ENCODE measurements at regions not wholly inside any gene's neighbourhood (a gene's known extent, or its start where the extent isn't known, plus 50 kb on each side); places are given as distances from the start of the nearest gene placed in this dataset.

GRCh38 chr6:14896475-14896874 is 349.4 kb upstream of the JARID2 start (continued):
- TF ChIP-seq, protein P1, sequence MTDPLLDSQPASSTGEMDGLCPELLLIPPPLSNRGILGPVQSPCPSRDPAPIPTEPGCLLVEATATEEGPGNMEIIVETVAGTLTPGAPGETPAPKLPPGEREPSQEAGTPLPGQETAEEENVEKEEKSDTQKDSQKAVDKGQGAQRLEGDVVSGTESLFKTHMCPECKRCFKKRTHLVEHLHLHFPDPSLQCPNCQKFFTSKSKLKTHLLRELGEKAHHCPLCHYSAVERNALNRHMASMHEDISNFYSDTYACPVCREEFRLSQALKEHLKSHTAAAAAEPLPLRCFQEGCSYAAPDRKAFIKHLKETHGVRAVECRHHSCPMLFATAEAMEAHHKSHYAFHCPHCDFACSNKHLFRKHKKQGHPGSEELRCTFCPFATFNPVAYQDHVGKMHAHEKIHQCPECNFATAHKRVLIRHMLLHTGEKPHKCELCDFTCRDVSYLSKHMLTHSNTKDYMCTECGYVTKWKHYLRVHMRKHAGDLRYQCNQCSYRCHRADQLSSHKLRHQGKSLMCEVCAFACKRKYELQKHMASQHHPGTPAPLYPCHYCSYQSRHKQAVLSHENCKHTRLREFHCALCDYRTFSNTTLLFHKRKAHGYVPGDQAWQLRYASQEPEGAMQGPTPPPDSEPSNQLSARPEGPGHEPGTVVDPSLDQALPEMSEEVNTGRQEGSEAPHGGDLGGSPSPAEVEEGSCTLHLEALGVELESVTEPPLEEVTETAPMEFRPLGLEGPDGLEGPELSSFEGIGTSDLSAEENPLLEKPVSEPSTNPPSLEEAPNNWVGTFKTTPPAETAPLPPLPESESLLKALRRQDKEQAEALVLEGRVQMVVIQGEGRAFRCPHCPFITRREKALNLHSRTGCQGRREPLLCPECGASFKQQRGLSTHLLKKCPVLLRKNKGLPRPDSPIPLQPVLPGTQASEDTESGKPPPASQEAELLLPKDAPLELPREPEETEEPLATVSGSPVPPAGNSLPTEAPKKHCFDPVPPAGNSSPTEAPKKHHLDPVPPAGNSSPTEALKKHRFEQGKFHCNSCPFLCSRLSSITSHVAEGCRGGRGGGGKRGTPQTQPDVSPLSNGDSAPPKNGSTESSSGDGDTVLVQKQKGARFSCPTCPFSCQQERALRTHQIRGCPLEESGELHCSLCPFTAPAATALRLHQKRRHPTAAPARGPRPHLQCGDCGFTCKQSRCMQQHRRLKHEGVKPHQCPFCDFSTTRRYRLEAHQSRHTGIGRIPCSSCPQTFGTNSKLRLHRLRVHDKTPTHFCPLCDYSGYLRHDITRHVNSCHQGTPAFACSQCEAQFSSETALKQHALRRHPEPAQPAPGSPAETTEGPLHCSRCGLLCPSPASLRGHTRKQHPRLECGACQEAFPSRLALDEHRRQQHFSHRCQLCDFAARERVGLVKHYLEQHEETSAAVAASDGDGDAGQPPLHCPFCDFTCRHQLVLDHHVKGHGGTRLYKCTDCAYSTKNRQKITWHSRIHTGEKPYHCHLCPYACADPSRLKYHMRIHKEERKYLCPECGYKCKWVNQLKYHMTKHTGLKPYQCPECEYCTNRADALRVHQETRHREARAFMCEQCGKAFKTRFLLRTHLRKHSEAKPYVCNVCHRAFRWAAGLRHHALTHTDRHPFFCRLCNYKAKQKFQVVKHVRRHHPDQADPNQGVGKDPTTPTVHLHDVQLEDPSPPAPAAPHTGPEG (CRISPR knock-in tag; IDR thresholded peaks at IDR 0.05), result no peak
- TF ChIP-seq, protein P2, sequence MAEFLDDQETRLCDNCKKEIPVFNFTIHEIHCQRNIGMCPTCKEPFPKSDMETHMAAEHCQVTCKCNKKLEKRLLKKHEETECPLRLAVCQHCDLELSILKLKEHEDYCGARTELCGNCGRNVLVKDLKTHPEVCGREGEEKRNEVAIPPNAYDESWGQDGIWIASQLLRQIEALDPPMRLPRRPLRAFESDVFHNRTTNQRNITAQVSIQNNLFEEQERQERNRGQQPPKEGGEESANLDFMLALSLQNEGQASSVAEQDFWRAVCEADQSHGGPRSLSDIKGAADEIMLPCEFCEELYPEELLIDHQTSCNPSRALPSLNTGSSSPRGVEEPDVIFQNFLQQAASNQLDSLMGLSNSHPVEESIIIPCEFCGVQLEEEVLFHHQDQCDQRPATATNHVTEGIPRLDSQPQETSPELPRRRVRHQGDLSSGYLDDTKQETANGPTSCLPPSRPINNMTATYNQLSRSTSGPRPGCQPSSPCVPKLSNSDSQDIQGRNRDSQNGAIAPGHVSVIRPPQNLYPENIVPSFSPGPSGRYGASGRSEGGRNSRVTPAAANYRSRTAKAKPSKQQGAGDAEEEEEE (CRISPR knock-in tag; IDR thresholded peaks at IDR 0.05; ENCODE audit: borderline replicate concordance), result no peak
- TF ChIP-seq NR2F6 (IDR thresholded peaks at IDR 0.05) (no peak), NR2F6 (CRISPR knock-in tag; IDR thresholded peaks at IDR 0.05) (no peak), ZFX (CRISPR knock-in tag; IDR thresholded peaks at IDR 0.05; ENCODE audit: low read depth) (no peak), KLF12 (CRISPR knock-in tag; IDR thresholded peaks at IDR 0.05; ENCODE audit: borderline replicate concordance) (no peak), NR0B2 (CRISPR knock-in tag; IDR thresholded peaks at IDR 0.05) (no peak), ZNF30 (CRISPR knock-in tag; IDR thresholded peaks at IDR 0.05) (no peak), RORA (CRISPR knock-in tag; IDR thresholded peaks at IDR 0.05) (no peak), DDIT3 (CRISPR knock-in tag; IDR thresholded peaks at IDR 0.05) (no peak), TCF7 (IDR thresholded peaks at IDR 0.05; ENCODE audit: low read depth) (no peak), ZNF572 (CRISPR knock-in tag; IDR thresholded peaks at IDR 0.05) (no peak)
- TF ChIP-seq, protein P3, sequence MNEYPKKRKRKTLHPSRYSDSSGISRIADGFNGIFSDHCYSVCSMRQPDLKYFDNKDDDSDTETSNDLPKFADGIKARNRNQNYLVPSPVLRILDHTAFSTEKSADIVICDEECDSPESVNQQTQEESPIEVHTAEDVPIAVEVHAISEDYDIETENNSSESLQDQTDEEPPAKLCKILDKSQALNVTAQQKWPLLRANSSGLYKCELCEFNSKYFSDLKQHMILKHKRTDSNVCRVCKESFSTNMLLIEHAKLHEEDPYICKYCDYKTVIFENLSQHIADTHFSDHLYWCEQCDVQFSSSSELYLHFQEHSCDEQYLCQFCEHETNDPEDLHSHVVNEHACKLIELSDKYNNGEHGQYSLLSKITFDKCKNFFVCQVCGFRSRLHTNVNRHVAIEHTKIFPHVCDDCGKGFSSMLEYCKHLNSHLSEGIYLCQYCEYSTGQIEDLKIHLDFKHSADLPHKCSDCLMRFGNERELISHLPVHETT (CRISPR knock-in tag; conservative IDR thresholded peaks at IDR 0.05), result no peak

All from HepG2 (cell line).